ENCODE measurements at regions not wholly inside any gene's neighbourhood (a gene's known extent, or its start where the extent isn't known, plus 50 kb on each side); places are given as distances from the start of the nearest gene placed in this dataset.

DNA sequence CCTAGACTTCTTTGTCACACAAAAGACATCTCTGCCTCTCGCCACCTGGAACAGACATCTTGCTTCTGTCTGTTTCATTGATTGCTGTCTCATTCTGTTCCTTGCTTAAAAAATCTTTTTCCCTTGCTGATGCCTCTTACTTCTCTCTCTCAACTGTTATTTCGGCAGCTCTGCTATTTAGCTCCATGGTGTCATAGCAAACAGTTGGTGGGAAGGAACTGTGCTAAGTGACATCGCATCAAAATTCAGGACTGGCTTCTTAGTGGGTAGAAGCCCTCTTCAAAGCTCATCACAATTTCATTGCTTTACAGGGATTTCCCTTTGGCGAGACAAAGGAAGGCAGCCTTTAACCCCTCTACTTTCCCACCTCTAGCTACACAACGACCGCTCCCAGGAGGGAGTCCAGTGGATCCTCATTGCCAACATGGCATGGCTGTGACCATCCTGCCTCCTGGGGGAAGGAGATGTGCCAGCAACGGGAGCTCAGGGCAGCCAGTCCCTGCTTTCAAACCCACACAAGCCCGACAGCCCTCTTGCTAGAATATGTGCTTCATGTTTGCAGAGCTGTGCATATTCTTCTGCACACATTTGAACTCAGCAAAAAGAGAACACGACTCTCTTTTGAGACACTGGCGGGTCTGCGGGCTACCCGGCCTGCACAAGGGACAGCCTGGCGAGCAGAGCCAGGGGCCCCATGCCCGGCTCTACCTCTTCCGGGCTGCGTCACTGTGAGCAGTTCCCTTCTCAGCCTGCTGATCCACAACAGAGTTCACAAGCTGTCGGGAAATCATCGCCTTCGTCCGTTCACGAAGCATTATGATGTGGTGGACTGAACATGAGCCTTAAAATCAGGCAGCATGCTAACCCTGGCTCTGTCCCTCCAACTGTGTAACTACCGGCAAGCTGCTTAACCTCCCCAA, 51.1 kb upstream of the JAM3 start:
- TF ChIP-seq, protein P1, sequence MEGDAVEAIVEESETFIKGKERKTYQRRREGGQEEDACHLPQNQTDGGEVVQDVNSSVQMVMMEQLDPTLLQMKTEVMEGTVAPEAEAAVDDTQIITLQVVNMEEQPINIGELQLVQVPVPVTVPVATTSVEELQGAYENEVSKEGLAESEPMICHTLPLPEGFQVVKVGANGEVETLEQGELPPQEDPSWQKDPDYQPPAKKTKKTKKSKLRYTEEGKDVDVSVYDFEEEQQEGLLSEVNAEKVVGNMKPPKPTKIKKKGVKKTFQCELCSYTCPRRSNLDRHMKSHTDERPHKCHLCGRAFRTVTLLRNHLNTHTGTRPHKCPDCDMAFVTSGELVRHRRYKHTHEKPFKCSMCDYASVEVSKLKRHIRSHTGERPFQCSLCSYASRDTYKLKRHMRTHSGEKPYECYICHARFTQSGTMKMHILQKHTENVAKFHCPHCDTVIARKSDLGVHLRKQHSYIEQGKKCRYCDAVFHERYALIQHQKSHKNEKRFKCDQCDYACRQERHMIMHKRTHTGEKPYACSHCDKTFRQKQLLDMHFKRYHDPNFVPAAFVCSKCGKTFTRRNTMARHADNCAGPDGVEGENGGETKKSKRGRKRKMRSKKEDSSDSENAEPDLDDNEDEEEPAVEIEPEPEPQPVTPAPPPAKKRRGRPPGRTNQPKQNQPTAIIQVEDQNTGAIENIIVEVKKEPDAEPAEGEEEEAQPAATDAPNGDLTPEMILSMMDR (IDR thresholded peaks at IDR 0.05) = no peak
- TF ChIP-seq POLR2A (IDR thresholded peaks at IDR 0.05) = no peak
- DNase-seq = peak in 1 of 5 donors; percentile 49
- no peak overlapping the region for H3K4me3 ChIP-seq
- H3K4me1 ChIP-seq = peaks cover 0 to 12% (median 0%) of the 10 kb centered on the region in 12 donors
- ATAC-seq = no peak
- no peaks in the 10 kb centered on the region for H3K9me3 ChIP-seq
- 82 to 89% (median 85%) methylated on average over 22 of the region's 22 CpGs for WGBS, 4 donors
- intact Hi-C loops (cut with DNase I) = no loop called here
- H3K36me3 ChIP-seq = no peaks in the 10 kb centered on the region
- H3K27ac ChIP-seq = no peak overlapping the region
- H3K27me3 ChIP-seq = no peaks in the 10 kb centered on the region
